ENCODE measurements at regions not wholly inside any gene's neighbourhood (a gene's known extent, or its start where the extent isn't known, plus 50 kb on each side); places are given as distances from the start of the nearest gene placed in this dataset.

DNA sequence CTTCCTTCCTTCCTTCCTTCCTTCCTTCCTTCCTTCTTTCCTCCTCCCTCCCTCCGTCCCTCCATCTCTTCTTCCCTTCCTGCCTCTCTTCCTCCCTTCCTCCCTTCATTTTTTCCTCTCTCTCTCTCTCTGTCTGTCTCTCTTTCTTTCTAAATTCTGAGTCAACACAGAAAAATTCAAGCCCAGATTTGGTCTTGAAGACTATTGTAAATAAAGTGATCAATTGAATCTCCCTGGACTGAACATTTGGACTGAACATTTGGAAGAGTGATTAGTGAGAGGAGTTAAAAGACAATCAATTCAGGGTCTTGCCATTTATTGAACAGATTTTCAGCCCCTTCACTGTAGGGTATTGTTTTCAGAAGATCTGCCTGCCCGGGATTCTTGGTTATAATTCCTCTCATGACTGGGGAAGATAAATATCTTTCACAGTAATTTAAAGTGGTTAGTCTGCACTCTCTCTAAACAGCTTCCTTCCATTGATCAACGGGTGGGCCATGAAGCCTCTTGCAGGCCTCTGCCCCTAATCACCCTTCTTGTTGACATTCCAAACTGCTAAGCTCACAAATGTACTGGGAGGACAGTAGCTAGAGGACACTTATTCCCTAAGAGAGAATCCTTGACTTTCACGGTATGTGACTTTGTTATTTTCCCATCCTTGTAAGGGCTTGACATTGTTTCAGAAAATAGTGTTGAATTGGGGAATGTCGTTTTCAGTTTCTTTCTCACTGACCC, 101.7 kb upstream of the BMP2 start:
- Histone ChIP-seq H3K27me3 (ENCODE audit: control insufficient read depth in 2 of 2, insufficient read depth in 2 of 2, low read length in 2 of 2) (peaks cover 0 to 7% of the 10 kb centered on the region in 2 donors), H3K4me2 (replicated peaks; ENCODE audit: extremely low read depth, low read length, poor library complexity, severe bottlenecking) (no peak overlapping the region), H3K9me3 (replicated peaks in 1 of 2; ENCODE audit: control insufficient read depth in 1 of 2, insufficient read depth in 1 of 2, low read length in 2 of 2) (peaks cover 0 to 2% of the 10 kb centered on the region in 2 donors), H3K27ac (ENCODE audit: low read depth in 1 of 2, low read length in 2 of 2) (no peak overlapping the region), H3K4me3 (replicated peaks in 1 of 3; ENCODE audit: low read depth in 2 of 3, low read length in 3 of 3) (no peak overlapping the region), H2AFZ (ENCODE audit: insufficient read depth, low read depth, low read length, poor library complexity, severe bottlenecking) (no peak overlapping the region), H3K36me3 (replicated peaks in 1 of 2; ENCODE audit: control insufficient read depth in 1 of 2, insufficient read depth in 2 of 2, low read length in 2 of 2) (no peaks in the 10 kb centered on the region), H3K9ac (ENCODE audit: insufficient read depth, low read length, poor library complexity, severe bottlenecking) (no peak overlapping the region), H3K79me2 (ENCODE audit: insufficient read depth, low read length) (no peaks in the 10 kb centered on the region), H3K4me1 (ENCODE audit: control insufficient read depth in 1 of 2, insufficient read depth in 2 of 2, low read length in 2 of 2) (no peaks in the 10 kb centered on the region), H4K20me1 (ENCODE audit: insufficient read depth, low read length) (no peaks in the 10 kb centered on the region)
- H3K27me3 Mint-ChIP-seq (ENCODE audit: low read depth in 3 of 3) = peaks cover 3 to 12% (median 4%) of the 10 kb centered on the region in 3 donors
- H3K4me1 Mint-ChIP-seq = no peaks in the 10 kb centered on the region
- no peak overlapping the region for H3K4me3 Mint-ChIP-seq
- H3K27ac Mint-ChIP-seq = no peak overlapping the region
- WGBS (ENCODE audit: insufficient coverage) = 29% methylated on average over 1 of the region's 5 CpGs
- H3K36me3 Mint-ChIP-seq = no peaks in the 10 kb centered on the region
- intact Hi-C loops (cut with micrococcal nuclease) = no loop called here
- no peak for DNase-seq
- H3K9me3 Mint-ChIP-seq = peaks cover 2 to 11% (median 4%) of the 10 kb centered on the region in 7 donors
- TF ChIP-seq, protein P1, sequence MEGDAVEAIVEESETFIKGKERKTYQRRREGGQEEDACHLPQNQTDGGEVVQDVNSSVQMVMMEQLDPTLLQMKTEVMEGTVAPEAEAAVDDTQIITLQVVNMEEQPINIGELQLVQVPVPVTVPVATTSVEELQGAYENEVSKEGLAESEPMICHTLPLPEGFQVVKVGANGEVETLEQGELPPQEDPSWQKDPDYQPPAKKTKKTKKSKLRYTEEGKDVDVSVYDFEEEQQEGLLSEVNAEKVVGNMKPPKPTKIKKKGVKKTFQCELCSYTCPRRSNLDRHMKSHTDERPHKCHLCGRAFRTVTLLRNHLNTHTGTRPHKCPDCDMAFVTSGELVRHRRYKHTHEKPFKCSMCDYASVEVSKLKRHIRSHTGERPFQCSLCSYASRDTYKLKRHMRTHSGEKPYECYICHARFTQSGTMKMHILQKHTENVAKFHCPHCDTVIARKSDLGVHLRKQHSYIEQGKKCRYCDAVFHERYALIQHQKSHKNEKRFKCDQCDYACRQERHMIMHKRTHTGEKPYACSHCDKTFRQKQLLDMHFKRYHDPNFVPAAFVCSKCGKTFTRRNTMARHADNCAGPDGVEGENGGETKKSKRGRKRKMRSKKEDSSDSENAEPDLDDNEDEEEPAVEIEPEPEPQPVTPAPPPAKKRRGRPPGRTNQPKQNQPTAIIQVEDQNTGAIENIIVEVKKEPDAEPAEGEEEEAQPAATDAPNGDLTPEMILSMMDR (IDR thresholded peaks at IDR 0.05) = no peak

DNA sequence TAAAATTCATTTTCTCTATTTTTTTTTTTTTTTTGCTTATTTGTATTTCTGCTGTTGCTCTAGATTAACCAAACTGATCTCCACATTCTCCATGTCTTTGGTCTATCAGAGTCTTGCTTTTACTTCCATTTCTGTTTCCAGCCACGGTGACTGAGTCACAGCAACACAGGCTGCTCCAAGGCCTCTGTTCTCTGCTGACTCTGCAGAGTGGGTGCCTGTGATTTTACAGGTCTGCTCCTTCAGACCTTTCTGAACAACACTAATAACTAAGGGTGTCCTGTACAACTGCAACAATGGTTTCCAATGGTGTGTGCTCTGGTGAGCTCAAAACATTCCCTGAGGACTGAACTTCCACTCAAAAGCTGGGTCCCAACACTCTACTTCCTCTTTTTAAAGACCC, 102.3 kb upstream of the BMP2 start:
- no peak overlapping the region for H3K27ac ChIP-seq (ENCODE audit: low read depth in 1 of 2, low read length in 2 of 2)
- no peak for DNase-seq
- no peaks in the 10 kb centered on the region for H4K20me1 ChIP-seq (ENCODE audit: insufficient read depth, low read length)
- no peak overlapping the region for H3K9ac ChIP-seq (ENCODE audit: insufficient read depth, low read length, poor library complexity, severe bottlenecking)
- peaks cover 0 to 7% of the 10 kb centered on the region in 2 donors for H3K27me3 ChIP-seq (ENCODE audit: control insufficient read depth in 2 of 2, insufficient read depth in 2 of 2, low read length in 2 of 2)
- no peak overlapping the region for H3K4me3 ChIP-seq (replicated peaks in 1 of 3; ENCODE audit: low read depth in 2 of 3, low read length in 3 of 3)
- Mint-ChIP-seq H3K4me1 (no peaks in the 10 kb centered on the region), H3K27ac (no peak overlapping the region), H3K36me3 (no peaks in the 10 kb centered on the region), H3K27me3 (ENCODE audit: low read depth in 3 of 3) (peaks cover 3 to 13% (median 4%) of the 10 kb centered on the region in 3 donors), H3K9me3 (peaks cover 2 to 11% (median 4%) of the 10 kb centered on the region in 7 donors), H3K4me3 (no peak overlapping the region)
- H3K9me3 ChIP-seq (replicated peaks in 1 of 2; ENCODE audit: control insufficient read depth in 1 of 2, insufficient read depth in 1 of 2, low read length in 2 of 2) = peaks cover 0 to 2% of the 10 kb centered on the region in 2 donors
- H3K79me2 ChIP-seq (ENCODE audit: insufficient read depth, low read length) = no peaks in the 10 kb centered on the region
- intact Hi-C loops (cut with micrococcal nuclease) = no loop called here
- H3K4me1 ChIP-seq (ENCODE audit: control insufficient read depth in 1 of 2, insufficient read depth in 2 of 2, low read length in 2 of 2) = no peaks in the 10 kb centered on the region
- WGBS (ENCODE audit: insufficient coverage) = 100% methylated on average over 1 of the region's 1 CpG
- H2AFZ ChIP-seq (ENCODE audit: insufficient read depth, low read depth, low read length, poor library complexity, severe bottlenecking) = no peak overlapping the region
- H3K36me3 ChIP-seq (replicated peaks in 1 of 2; ENCODE audit: control insufficient read depth in 1 of 2, insufficient read depth in 2 of 2, low read length in 2 of 2) = no peaks in the 10 kb centered on the region
- TF ChIP-seq, protein P1 (IDR thresholded peaks at IDR 0.05) = no peak
- no peak overlapping the region for H3K4me2 ChIP-seq (replicated peaks; ENCODE audit: extremely low read depth, low read length, poor library complexity, severe bottlenecking)

All from CD14-positive monocyte (primary cell).